HEK293 (cell line): ENCODE measurements at regions not wholly inside any gene's neighbourhood (a gene's known extent, or its start where the extent isn't known, plus 50 kb on each side); places are given as distances from the start of the nearest gene placed in this dataset.

Experiments used
- CTCF ChIA-PET: fragments of 350-600 bp; formaldehyde crosslinking; extraction: SDS; loops from one replicate; lab custom pipeline; 2021; ENCODE audit warnings: antibody characterized with exemption; lab: Yijun Ruan, JAX
- POLR2A ChIA-PET: fragments of 300-600 bp; formaldehyde crosslinking; extraction: SDS; loops from one replicate; lab custom pipeline; 2020; ENCODE audit warnings: antibody characterized with exemption, inconsistent platforms; lab: Yijun Ruan, JAX
- H3K27ac ChIP-seq: fragments of 200-500 bp; sonication (Bioruptor generic); 2 replicates; pipeline ENCODE4 v1.5.1; 2014; ENCODE audit warnings: low read depth, low read length, control low read depth, inconsistent platforms; ENCODE audit errors: extremely low read depth
- H3K36me3 ChIP-seq, 2 experiments: fragments of 200-500 bp in 1 of 2; sonication (Bioruptor generic) in 1 of 2; 1 replicate in 1 of 2; 2 replicates in 1 of 2; pipeline ENCODE4 v1.5.1; 2014 to 2017; ENCODE audit warnings: inconsistent platforms in 2 of 2, low read length in 2 of 2; ENCODE audit not compliant: control insufficient read depth in 2 of 2, insufficient read depth in 1 of 2
- H3K4me1 ChIP-seq: fragments of 200-500 bp; sonication (Bioruptor generic); 2 replicates; pipeline ENCODE4 v1.5.1; 2014; ENCODE audit warnings: mild to moderate bottlenecking, low read length, inconsistent platforms; ENCODE audit not compliant: control insufficient read depth, insufficient read depth
- H3K4me3 ChIP-seq: 2 replicates; pipeline ENCODE4 v1.5.1; 2011; ENCODE audit warnings: low read depth, mild to moderate bottlenecking, control low read depth, low read length, moderate library complexity
- H3K9me3 ChIP-seq: fragments of 200-500 bp; sonication (Bioruptor generic); 2 replicates; pipeline ENCODE4 v1.5.1; 2014; ENCODE audit warnings: low read depth, low read length, inconsistent platforms; ENCODE audit not compliant: control insufficient read depth, insufficient read depth
- BCL11B ChIP-seq: fragments of 450-650 bp; formaldehyde crosslinking; IDR thresholded peaks from 2 replicates; pipeline ENCODE4 v1.5.1; 2016; ENCODE audit warnings: low read depth, missing biosample characterization, missing genetic modification characterization
- KLF10 ChIP-seq: fragments of 450-650 bp; IDR thresholded peaks from 2 replicates; pipeline ENCODE4 v1.5.1; 2018; ENCODE audit warnings: missing biosample characterization, mild to moderate bottlenecking, missing genetic modification characterization
- KLF16 ChIP-seq: fragments of 450-650 bp; formaldehyde crosslinking; IDR thresholded peaks from 2 replicates; pipeline ENCODE4 v1.5.1; 2017; ENCODE audit warnings: missing biosample characterization, missing genetic modification characterization
- KLF8 ChIP-seq: fragments of 450-650 bp; formaldehyde crosslinking; IDR thresholded peaks from 2 replicates; pipeline ENCODE4 v1.5.1; 2016; ENCODE audit warnings: missing biosample characterization, missing genetic modification characterization
- KLF9 ChIP-seq: fragments of 450-650 bp; formaldehyde crosslinking; IDR thresholded peaks from 2 replicates; pipeline ENCODE4 v1.5.1; 2016; ENCODE audit warnings: missing biosample characterization, missing genetic modification characterization, low read depth
- MEIS1 ChIP-seq: sonication (generic); formaldehyde crosslinking; IDR thresholded peaks from 2 replicates; pipeline ENCODE4 v1.8.1; 2022; ENCODE audit warnings: missing genetic modification reagents, mild to moderate bottlenecking, borderline replicate concordance
- PATZ1 ChIP-seq: fragments of 450-650 bp; formaldehyde crosslinking; IDR thresholded peaks from 2 replicates; pipeline ENCODE4 v1.5.1; 2016; ENCODE audit warnings: missing biosample characterization, missing genetic modification characterization
- ZBTB17 ChIP-seq: fragments of 450-650 bp; formaldehyde crosslinking; IDR thresholded peaks from 2 replicates; pipeline ENCODE4 v1.5.1; 2016; ENCODE audit warnings: missing biosample characterization, missing genetic modification characterization
- ZBTB26 ChIP-seq: fragments of 450-650 bp; formaldehyde crosslinking; optimal IDR thresholded peaks from 2 replicates; pipeline ENCODE3; 2016; ENCODE audit warnings: missing biosample characterization, mild to moderate bottlenecking, missing genetic modification characterization
- ZNF112 ChIP-seq: fragments of 450-650 bp; formaldehyde crosslinking; IDR thresholded peaks from 2 replicates; pipeline ENCODE4 v1.5.0; 2017; ENCODE audit warnings: missing biosample characterization, missing genetic modification characterization
- ZNF184 ChIP-seq: fragments of 450-650 bp; IDR thresholded peaks from 2 replicates; pipeline ENCODE4 v1.5.1; 2018; ENCODE audit warnings: missing biosample characterization, mild to moderate bottlenecking, missing genetic modification characterization
- ZNF214 ChIP-seq: fragments of 450-650 bp; formaldehyde crosslinking; IDR thresholded peaks from 2 replicates; pipeline ENCODE4 v1.5.1; 2017; ENCODE audit warnings: missing biosample characterization, mild to moderate bottlenecking, missing genetic modification characterization, borderline replicate concordance
- ZNF248 ChIP-seq: fragments of 450-650 bp; formaldehyde crosslinking; IDR thresholded peaks from 2 replicates; pipeline ENCODE4 v1.5.1; 2017; ENCODE audit warnings: missing biosample characterization, missing genetic modification characterization
- ZNF280D ChIP-seq: fragments of 450-650 bp; formaldehyde crosslinking; IDR thresholded peaks from 2 replicates; pipeline ENCODE4 v1.5.1; 2016; ENCODE audit warnings: missing biosample characterization, missing genetic modification characterization
- ZNF37A ChIP-seq: fragments of 450-650 bp; IDR thresholded peaks from 2 replicates; pipeline ENCODE4 v1.5.1; 2018; ENCODE audit warnings: missing biosample characterization, missing genetic modification characterization
- ZNF433 ChIP-seq: fragments of 450-650 bp; formaldehyde crosslinking; IDR thresholded peaks from 2 replicates; pipeline ENCODE4 v1.5.1; 2016; ENCODE audit warnings: missing biosample characterization, missing genetic modification characterization, low read depth
- ZNF513 ChIP-seq: fragments of 450-650 bp; IDR thresholded peaks from 2 replicates; pipeline ENCODE4 v1.5.1; 2018; ENCODE audit warnings: missing biosample characterization, missing genetic modification characterization
- ZNF514 ChIP-seq: fragments of 450-650 bp; formaldehyde crosslinking; IDR thresholded peaks from 2 replicates; pipeline ENCODE4 v1.5.1; 2016; ENCODE audit warnings: missing biosample characterization, missing genetic modification characterization
- ZNF580 ChIP-seq: fragments of 450-650 bp; formaldehyde crosslinking; IDR thresholded peaks from 2 replicates; pipeline ENCODE4 v1.5.1; 2016; ENCODE audit warnings: missing biosample characterization, missing genetic modification characterization
- ZNF585B ChIP-seq: fragments of 450-650 bp; formaldehyde crosslinking; IDR thresholded peaks from 2 replicates; pipeline ENCODE4 v1.5.1; 2016; ENCODE audit warnings: missing biosample characterization, missing genetic modification characterization
- ZNF624 ChIP-seq: fragments of 450-650 bp; formaldehyde crosslinking; IDR thresholded peaks from 2 replicates; pipeline ENCODE4 v1.5.1; 2017; ENCODE audit warnings: missing biosample characterization, missing genetic modification characterization
- ZNF626 ChIP-seq: fragments of 450-650 bp; sonication (Bioruptor Pico); formaldehyde crosslinking; IDR thresholded peaks from 2 replicates; pipeline ENCODE4 v1.5.1; 2018; ENCODE audit warnings: missing biosample characterization, missing genetic modification characterization, inconsistent platforms
- ZNF645 ChIP-seq: fragments of 450-650 bp; formaldehyde crosslinking; IDR thresholded peaks from 2 replicates; pipeline ENCODE4; 2016; ENCODE audit warnings: missing biosample characterization, missing genetic modification characterization
- ZNF768 ChIP-seq: fragments of 450-650 bp; formaldehyde crosslinking; IDR thresholded peaks from 2 replicates; pipeline ENCODE4 v1.5.1; 2018; ENCODE audit warnings: missing biosample characterization, mild to moderate bottlenecking, missing genetic modification characterization

GRCh38 chr4:27090406-27090805 lies 229.8 kb downstream of the STIM2 start:
- no peak for TF ChIP-seq KLF10
- TF ChIP-seq KLF8, result no peak
- TF ChIP-seq ZNF214, result no peak
- TF ChIP-seq ZNF184 (tag by site-specific recombination), result no peak
- no peak for TF ChIP-seq ZNF37A
- TF ChIP-seq ZNF624 (tag by site-specific recombination), result no peak
- no peak for TF ChIP-seq PATZ1 (tag by site-specific recombination)
- TF ChIP-seq MEIS1, result no peak
- H3K27ac ChIP-seq, result no peak overlapping the region
- no peaks in the 10 kb centered on the region for H3K36me3 ChIP-seq
- H3K4me3 ChIP-seq, result no peak overlapping the region
- ChIA-PET CTCF (no interaction called here), POLR2A (no interaction called here)
- no peaks in the 10 kb centered on the region for H3K9me3 ChIP-seq
- no peaks in the 10 kb centered on the region for H3K4me1 ChIP-seq

- H3K36me3 ChIP-seq, result no peaks in the 10 kb centered on the region
- POLR2A ChIA-PET, result no interaction called here
- CTCF ChIA-PET, result no interaction called here
- no peaks in the 10 kb centered on the region for H3K4me1 ChIP-seq
- H3K27ac ChIP-seq, result no peak overlapping the region
- H3K4me3 ChIP-seq, result no peak overlapping the region
- no peaks in the 10 kb centered on the region for H3K9me3 ChIP-seq
- TF ChIP-seq KLF16 (tag by site-specific recombination), result no peak
- no peak for TF ChIP-seq ZNF585B (tag by site-specific recombination)
- no peak for TF ChIP-seq BCL11B
- TF ChIP-seq ZNF248 (tag by site-specific recombination), result no peak
- no peak for TF ChIP-seq ZBTB17 (tag by site-specific recombination)
- no peak for TF ChIP-seq ZNF280D (tag by site-specific recombination)
- no peak for TF ChIP-seq ZNF433 (tag by site-specific recombination)
- TF ChIP-seq ZNF513 (tag by site-specific recombination), result no peak
- no peak for TF ChIP-seq ZNF514 (tag by site-specific recombination)
- TF ChIP-seq ZNF580, result no peak
Observed at GRCh38 chr4:27094224-27094623, 233.6 kb downstream of the STIM2 start.

GRCh38 chr4:27094783-27095182 lies 234.1 kb downstream of the STIM2 start:
- ChIA-PET POLR2A (no interaction called here), CTCF (no interaction called here)
- no peaks in the 10 kb centered on the region for H3K36me3 ChIP-seq
- no peaks in the 10 kb centered on the region for H3K4me1 ChIP-seq
- no peak overlapping the region for H3K4me3 ChIP-seq
- no peak overlapping the region for H3K27ac ChIP-seq
- no peaks in the 10 kb centered on the region for H3K9me3 ChIP-seq
- no peak for TF ChIP-seq ZNF112 (tag by site-specific recombination)
- TF ChIP-seq KLF9 (tag by site-specific recombination), result no peak
- no peak for TF ChIP-seq KLF10
- TF ChIP-seq ZNF645 (tag by site-specific recombination), result no peak
- no peak for TF ChIP-seq ZNF626 (tag by site-specific recombination)
- no peak for TF ChIP-seq ZNF184 (tag by site-specific recombination)
- no peak for TF ChIP-seq ZBTB26 (tag by site-specific recombination)
- TF ChIP-seq ZNF768 (tag by site-specific recombination), result no peak
